Breast epithelium (tissue), 3 donors: ENCODE measurements at regions not wholly inside any gene's neighbourhood (a gene's known extent, or its start where the extent isn't known, plus 50 kb on each side); places are given as distances from the start of the nearest gene placed in this dataset.

Source experiments
- POLR2A ChIP-seq: fragments of 450-650 bp; IDR thresholded peaks from one replicate; pipeline ENCODE4 v1.6.1; 2016; ENCODE audit warnings: antibody characterized with exemption, mild to moderate bottlenecking, moderate library complexity
- POLR2AphosphoS5 ChIP-seq, 3 donors: sonication (generic); formaldehyde crosslinking; IDR thresholded peaks; one replicate each; pipeline ENCODE4 v1.6.1; 2017; ENCODE audit warnings: antibody characterized with exemption in 3 of 3

DNA sequence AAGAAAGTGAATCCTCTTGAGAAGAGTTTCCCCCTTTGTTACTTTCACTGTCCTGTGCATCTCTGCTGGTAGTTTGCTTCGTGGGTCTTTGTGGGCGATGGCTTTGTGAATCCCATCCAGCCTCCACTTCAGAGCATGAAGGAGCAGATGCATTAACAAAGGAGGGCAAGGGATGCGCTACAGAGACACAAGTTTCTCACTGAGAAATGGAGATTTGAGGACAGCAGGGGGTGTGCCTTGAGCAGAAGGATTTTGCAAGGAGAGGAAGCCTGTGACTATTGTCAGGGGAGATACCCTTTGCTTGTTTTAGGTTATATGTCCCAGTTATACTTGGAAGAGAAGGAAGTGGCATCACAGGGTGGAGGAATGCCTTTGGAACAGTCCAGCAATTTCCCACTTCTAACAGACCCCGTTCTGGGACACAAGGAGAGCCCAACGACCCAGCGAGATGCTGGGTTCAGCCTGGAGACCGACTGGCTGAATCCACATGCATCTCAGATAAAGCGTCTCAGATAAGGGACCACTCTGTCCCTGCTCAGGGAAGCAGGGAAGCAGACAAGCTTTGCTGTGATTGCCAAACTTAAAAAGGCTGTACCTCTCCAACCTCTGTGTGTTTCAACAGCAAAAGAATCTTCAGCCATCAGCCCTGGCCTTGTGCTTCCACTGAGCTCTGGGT, 314.6 kb upstream of the GATB start:
- TF ChIP-seq POLR2AphosphoS5 (IDR thresholded peaks at IDR 0.05) (no peak), POLR2A (no peak)
